Sigmoid colon (tissue), 4 donors: ENCODE measurements at regions not wholly inside any gene's neighbourhood (a gene's known extent, or its start where the extent isn't known, plus 50 kb on each side); places are given as distances from the start of the nearest gene placed in this dataset.

Experiments used
- CTCF ChIP-seq, 4 experiments: fragments of 450-650 bp in 3 of 4; fragments of 200-600 bp in 1 of 4; IDR thresholded peaks; one replicate each; pipeline ENCODE4 v1.5.1; 2016 to 2019; ENCODE audit warnings: antibody characterized with exemption in 4 of 4, mild to moderate bottlenecking in 3 of 4, moderate library complexity in 2 of 4
- EP300 ChIP-seq, 4 donors: sonication (generic); formaldehyde crosslinking; IDR thresholded peaks; one replicate each; pipeline ENCODE4 v1.6.1; 2017; ENCODE audit warnings: antibody characterized with exemption in 4 of 4
- POLR2A ChIP-seq, 2 donors: fragments of 450-650 bp; IDR thresholded peaks; one replicate each; pipeline ENCODE4 v1.6.1; 2016; ENCODE audit warnings: antibody characterized with exemption in 2 of 2, mild to moderate bottlenecking in 2 of 2, moderate library complexity in 2 of 2
- POLR2AphosphoS5 ChIP-seq, 4 donors: sonication (generic); formaldehyde crosslinking; IDR thresholded peaks; one replicate each; pipeline ENCODE4 v1.6.1; 2017; ENCODE audit warnings: antibody characterized with exemption in 4 of 4

DNA sequence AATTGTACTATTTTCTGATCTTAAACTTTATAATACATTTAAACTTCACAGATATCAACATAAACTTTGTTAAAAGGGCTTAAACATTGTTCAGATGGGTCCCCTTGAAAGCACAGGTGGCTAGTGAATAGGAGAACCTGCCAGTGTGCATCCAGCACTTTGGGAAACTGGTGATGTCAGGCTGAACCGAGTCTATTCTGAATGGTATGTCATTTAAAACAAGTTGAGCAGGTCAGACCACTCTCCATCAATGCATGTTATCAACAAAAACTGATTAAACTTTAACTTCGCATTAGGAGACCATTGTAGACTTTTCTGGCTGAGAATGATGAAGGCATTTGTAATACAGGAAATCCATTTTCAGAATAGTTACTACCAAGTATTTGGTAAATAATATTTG is 50.1 kb upstream of the FREM2 start:
- TF ChIP-seq POLR2A (IDR thresholded peaks at IDR 0.05), result no peak
- TF ChIP-seq POLR2AphosphoS5 (IDR thresholded peaks at IDR 0.05), result no peak
- no peak for TF ChIP-seq EP300 (IDR thresholded peaks at IDR 0.05)
- TF ChIP-seq CTCF (IDR thresholded peaks at IDR 0.05), result no peak
